SK-N-MC (cell line): ENCODE measurements at regions not wholly inside any gene's neighbourhood (a gene's known extent, or its start where the extent isn't known, plus 50 kb on each side); places are given as distances from the start of the nearest gene placed in this dataset.
"Not testable (repeated sequence)": the region's sequence is repeated elsewhere in the genome, so short reads cannot be mapped to it uniquely, and the experiment has no call there.

Source experiments
- EZH2 ChIP-seq: fragments of 200-600 bp; sonication (generic); IDR thresholded peaks from one replicate; pipeline ENCODE4 v1.6.1; 2017; ENCODE audit warnings: antibody characterized with exemption
- FOXP2 ChIP-seq: optimal IDR thresholded peaks from 2 replicates; pipeline ENCODE3; 2011; ENCODE audit warnings: mild to moderate bottlenecking, moderate library complexity; ENCODE audit not compliant: insufficient read depth; ENCODE audit errors: extremely low read length, control extremely low read depth
- POLR2AphosphoS5 ChIP-seq: IDR thresholded peaks from 2 replicates; pipeline ENCODE4 v1.6.1; 2012; ENCODE audit warnings: mild to moderate bottlenecking, low read depth, low read length, borderline replicate concordance

GRCh38 chr5:176067162-176067561 lies 99.0 kb upstream of the THOC3 start:
- not testable (repeated sequence) for TF ChIP-seq POLR2AphosphoS5, FOXP2, EZH2
